Testis (tissue), 2 donors: ENCODE measurements at regions not wholly inside any gene's neighbourhood (a gene's known extent, or its start where the extent isn't known, plus 50 kb on each side); places are given as distances from the start of the nearest gene placed in this dataset.

Experiments used
- DNase-seq: peaks from one replicate; pipeline ENCODE4 v3.0.0-alpha.2; 2019
- H3K27ac ChIP-seq, 2 donors: fragments of 200-600 bp; sonication (generic); one replicate each; pipeline ENCODE4 v1.5.1; 2019
- H3K27me3 ChIP-seq: fragments of 200-600 bp; sonication (generic); one replicate; pipeline ENCODE4 v1.5.1; 2019
- H3K36me3 ChIP-seq: fragments of 200-600 bp; sonication (generic); one replicate; pipeline ENCODE4 v1.5.1; 2017; ENCODE audit warnings: low read depth; ENCODE audit errors: missing control alignments
- H3K4me1 ChIP-seq: fragments of 200-600 bp; sonication (generic); one replicate; pipeline ENCODE4 v1.5.1; 2019
- H3K4me3 ChIP-seq, 2 donors: fragments of 200-600 bp; sonication (generic); one replicate each; pipeline ENCODE4 v1.5.1; 2017 to 2019
- H3K9me3 ChIP-seq: fragments of 200-600 bp; sonication (generic); one replicate; pipeline ENCODE4 v1.5.1; 2017
- CTCF ChIP-seq, 3 experiments: fragments of 450-650 bp in 2 of 3; fragments of 200-600 bp in 1 of 3; sonication (generic) in 1 of 3; IDR thresholded peaks; one replicate each; pipeline ENCODE4 v1.5.1; 2016 to 2019; ENCODE audit warnings: antibody characterized with exemption in 3 of 3, mild to moderate bottlenecking in 2 of 3, moderate library complexity in 1 of 3
- POLR2A ChIP-seq: fragments of 450-650 bp; IDR thresholded peaks from one replicate; pipeline ENCODE4 v1.6.1; 2017; ENCODE audit warnings: antibody characterized with exemption, mild to moderate bottlenecking, moderate library complexity
- WGBS, 2 donors: methylation state at CpG; one replicate each; pipeline ENCODE4 v1.1.5; 2018; 5-methylcytosine and 5-hydroxymethylcytosine counted together
- intact Hi-C: fragments of 100-400 bp; cut with DNase I; formaldehyde crosslinking; loops from one replicate; pipeline ENCODE4 v1.15.1; 2023; ENCODE audit warnings: low total_unique reads

- TF ChIP-seq CTCF (IDR thresholded peaks at IDR 0.05) = no peak
- no peak for TF ChIP-seq POLR2A
- Histone ChIP-seq H3K9me3 (no peaks in the 10 kb centered on the region), H3K27ac (no peak overlapping the region), H3K4me1 (no peaks in the 10 kb centered on the region), H3K36me3 (no peaks in the 10 kb centered on the region), H3K4me3 (no peak overlapping the region), H3K27me3 (no peaks in the 10 kb centered on the region)
- intact Hi-C loops = no loop called here
- WGBS, 2 donors = 76 to 78% methylated on average over 8 of the region's 8 CpGs
- DNase-seq = no peak
Measured at GRCh38 chr15:39095218-39095879, 485.5 kb upstream of the THBS1 start.

- TF ChIP-seq CTCF (IDR thresholded peaks at IDR 0.05) (no peak), POLR2A (no peak)
Measured at GRCh38 chr15:39096608-39097205, 484.2 kb upstream of the THBS1 start.

GRCh38 chr15:39099524-39099923, 481.4 kb upstream of the THBS1 start:
- TF ChIP-seq POLR2A = no peak
- TF ChIP-seq CTCF (IDR thresholded peaks at IDR 0.05) = no peak
- intact Hi-C loops = no loop called here
- Histone ChIP-seq H3K27ac (no peak overlapping the region), H3K36me3 (no peaks in the 10 kb centered on the region), H3K9me3 (no peaks in the 10 kb centered on the region), H3K27me3 (no peaks in the 10 kb centered on the region), H3K4me3 (no peak overlapping the region), H3K4me1 (no peaks in the 10 kb centered on the region)
- no peak for DNase-seq
- 44 to 48% methylated on average over 2 of the region's 2 CpGs for WGBS, 2 donors

More at GRCh38 chr15:39096608-39097205, 484.2 kb upstream of the THBS1 start:
- no peaks in the 10 kb centered on the region for H3K9me3 ChIP-seq
- H3K27me3 ChIP-seq = no peaks in the 10 kb centered on the region
- intact Hi-C loops = no loop called here
- no peak overlapping the region for H3K4me3 ChIP-seq
- H3K36me3 ChIP-seq = no peaks in the 10 kb centered on the region
- DNase-seq = no peak
- WGBS, 2 donors = 86 to 87% methylated on average over 3 of the region's 3 CpGs
- H3K27ac ChIP-seq = no peak overlapping the region
- H3K4me1 ChIP-seq = no peaks in the 10 kb centered on the region

GRCh38 chr15:39100106-39100660, 480.7 kb upstream of the THBS1 start:
- H3K4me3 ChIP-seq = no peak overlapping the region
- H3K9me3 ChIP-seq = no peaks in the 10 kb centered on the region
- no peaks in the 10 kb centered on the region for H3K4me1 ChIP-seq
- no peak for DNase-seq
- no peaks in the 10 kb centered on the region for H3K27me3 ChIP-seq
- 65 to 74% methylated on average over 2 of the region's 2 CpGs for WGBS, 2 donors
- intact Hi-C loops = no loop called here
- H3K27ac ChIP-seq = no peak overlapping the region
- no peaks in the 10 kb centered on the region for H3K36me3 ChIP-seq
- TF ChIP-seq POLR2A (no peak), CTCF (IDR thresholded peaks at IDR 0.05) (no peak)

- H3K4me3 ChIP-seq = no peak overlapping the region
- no peak overlapping the region for H3K27ac ChIP-seq
- no peaks in the 10 kb centered on the region for H3K36me3 ChIP-seq
- H3K27me3 ChIP-seq = no peaks in the 10 kb centered on the region
- no peak for DNase-seq
- TF ChIP-seq POLR2A = no peak
- TF ChIP-seq CTCF (IDR thresholded peaks at IDR 0.05) = no peak
- 58 to 71% methylated on average over 1 of the region's 1 CpG for WGBS, 2 donors
- no peaks in the 10 kb centered on the region for H3K4me1 ChIP-seq
- no peaks in the 10 kb centered on the region for H3K9me3 ChIP-seq
- intact Hi-C loops = no loop called here
Measured at GRCh38 chr15:39102431-39102830, 478.4 kb upstream of the THBS1 start.
